ENCODE measurements at regions not wholly inside any gene's neighbourhood (a gene's known extent, or its start where the extent isn't known, plus 50 kb on each side); places are given as distances from the start of the nearest gene placed in this dataset.
"Not testable (repeated sequence)": the region's sequence is repeated elsewhere in the genome, so short reads cannot be mapped to it uniquely, and the experiment has no call there.

DNA sequence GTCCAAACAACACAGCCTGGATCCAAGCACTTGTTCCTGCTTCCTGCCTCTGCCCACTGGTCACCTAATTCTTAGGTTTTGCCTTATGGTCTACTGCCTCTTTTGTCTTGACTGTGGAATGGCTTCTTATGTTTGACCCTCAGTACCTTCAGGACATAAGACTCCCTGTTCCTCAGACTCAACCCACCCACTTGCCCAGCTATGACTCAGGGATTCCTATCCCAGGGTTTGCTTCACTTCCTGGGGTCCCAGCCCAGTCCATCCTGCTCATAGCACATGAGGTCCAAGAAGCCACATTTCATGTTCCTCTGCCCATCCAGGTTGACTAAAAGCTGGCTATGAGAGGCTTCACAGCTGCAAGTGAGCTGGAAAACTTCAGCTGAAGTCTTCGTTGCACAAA, 320.9 kb upstream of the CDH5 start:
- ATAC-seq: no peak
- intact Hi-C loops (cut with DNase I): no loop called here
- no peak for DNase-seq

DNA sequence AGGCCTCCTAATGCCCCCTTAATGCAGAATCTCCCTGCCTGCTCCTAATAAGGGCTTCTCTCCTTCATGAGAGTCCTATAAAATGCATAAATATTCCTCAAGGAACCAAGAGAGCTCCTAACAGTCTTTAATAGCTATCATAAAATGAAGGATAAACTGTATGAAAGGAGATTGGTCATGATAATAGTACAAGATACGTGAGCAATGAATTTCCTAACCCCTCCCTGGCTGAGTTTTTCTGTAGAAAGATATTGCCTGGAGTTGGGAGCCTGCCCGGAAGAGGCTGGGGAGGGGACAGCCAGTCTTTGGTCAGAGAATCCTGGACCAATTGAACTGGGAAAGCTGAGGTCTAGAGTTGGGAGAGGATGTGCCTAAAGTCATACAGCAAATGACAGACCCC, 321.9 kb upstream of the CDH5 start:
- intact Hi-C loops (cut with DNase I): no loop called here
- DNase-seq (no peak), ATAC-seq (no peak)

DNA sequence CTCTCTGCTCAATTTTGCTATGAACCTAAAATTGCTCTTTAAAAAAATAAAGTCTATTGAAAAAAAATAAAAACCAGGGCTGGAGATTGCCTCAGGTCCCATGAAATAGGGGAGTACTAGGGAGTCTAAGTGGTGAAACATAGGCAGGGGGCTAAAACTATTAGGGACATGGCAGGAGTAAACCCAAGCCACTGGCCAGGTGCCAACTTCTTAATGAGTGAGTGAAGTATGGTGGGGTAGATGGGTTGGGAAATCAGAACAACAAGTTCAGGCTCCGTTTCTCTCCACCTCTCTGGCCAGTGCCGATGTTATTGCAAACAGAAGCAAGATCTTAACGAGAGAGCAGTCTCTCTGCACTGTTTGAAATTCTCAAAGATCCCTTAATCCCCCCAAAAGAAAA, 322.4 kb upstream of the CDH5 start:
- ATAC-seq: no peak

DNA sequence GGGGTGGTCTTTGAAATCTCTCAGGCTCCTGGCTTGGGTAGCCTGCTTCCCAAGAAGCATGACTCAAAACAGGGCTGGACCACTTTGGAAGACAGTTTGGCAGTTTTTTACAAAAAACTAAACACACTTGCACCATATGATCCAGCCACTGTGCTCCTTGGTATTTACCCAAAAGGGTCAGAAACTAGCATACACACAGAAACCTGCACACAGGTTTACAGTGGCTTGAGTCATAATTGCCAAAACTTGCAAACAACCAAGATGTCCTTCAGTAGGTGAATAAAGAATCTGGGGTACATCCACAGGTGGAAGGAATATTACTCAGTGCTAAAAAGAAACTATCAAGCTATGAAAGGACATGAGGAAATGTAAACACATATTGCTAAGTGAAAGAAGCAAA, 323.2 kb upstream of the CDH5 start:
- ATAC-seq: no peak
- no peak for DNase-seq
- intact Hi-C loops (cut with DNase I): no loop called here

More for the DNA sequence above, 322.4 kb upstream of the CDH5 start:
- no peak for DNase-seq
- intact Hi-C loops (cut with DNase I): no loop called here

DNA sequence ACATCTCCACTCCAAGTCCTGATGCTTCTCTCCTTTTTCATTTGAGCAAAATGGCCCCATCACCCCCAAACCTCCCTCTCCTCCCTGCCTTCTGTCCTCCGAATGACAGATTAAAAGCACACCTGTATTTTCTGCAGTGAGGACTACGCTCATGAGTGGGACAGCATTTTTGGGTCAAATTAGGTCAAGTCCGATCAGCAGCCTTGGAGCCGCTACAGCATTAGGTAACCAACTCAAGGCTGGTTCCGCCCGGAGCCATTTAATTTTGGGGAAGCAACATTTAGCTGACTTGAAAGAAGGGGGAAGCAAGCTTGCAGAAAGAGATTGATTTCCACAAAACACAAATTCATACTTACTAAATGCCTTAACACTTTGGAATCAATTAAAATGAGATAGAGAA, 324.1 kb upstream of the CDH5 start:
- DNase-seq: no peak
- no peak for ATAC-seq
- intact Hi-C loops (cut with DNase I): no loop called here

DNA sequence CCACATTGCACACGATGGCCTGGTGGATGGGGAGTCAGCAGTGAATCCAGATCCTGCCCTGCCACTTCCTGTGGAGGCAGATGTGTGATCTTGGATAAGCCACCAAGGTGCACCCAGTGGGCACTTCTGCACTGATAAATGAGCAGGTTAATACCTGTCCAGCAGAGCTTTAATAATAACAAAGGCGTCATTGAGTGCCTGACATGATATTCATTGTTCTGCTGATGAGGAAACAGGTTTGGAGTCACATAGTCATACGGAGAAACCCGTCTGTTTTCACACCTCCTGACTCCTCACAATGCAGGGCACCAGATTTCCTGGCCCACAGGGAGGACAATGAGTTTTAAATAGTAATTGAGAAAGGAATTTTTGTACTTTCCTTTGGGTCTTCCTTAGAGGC, 324.6 kb upstream of the CDH5 start:
- DNase-seq: no peak
- ATAC-seq: no peak
- intact Hi-C loops (cut with DNase I): no loop called here

DNA sequence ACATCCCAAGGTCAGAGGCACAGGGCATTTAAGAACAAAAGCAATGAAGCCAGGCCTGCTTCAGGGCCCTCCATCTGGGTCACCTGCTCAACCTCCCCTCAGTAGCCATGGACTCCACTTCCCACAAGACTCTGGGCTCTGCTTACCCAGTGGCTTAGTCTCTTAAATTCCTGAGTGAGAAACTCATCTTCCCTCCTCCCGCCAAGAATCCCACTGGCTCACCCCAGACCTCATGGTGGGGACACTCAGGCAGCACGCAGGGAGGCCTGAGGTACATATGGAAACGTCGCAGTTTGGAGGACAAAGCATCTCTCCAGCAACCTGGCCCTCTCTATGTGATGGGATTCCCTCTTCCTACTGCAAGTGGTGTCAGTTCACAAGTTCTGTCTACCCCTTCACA, 326.7 kb upstream of the CDH5 start:
- DNase-seq: no peak

DNA sequence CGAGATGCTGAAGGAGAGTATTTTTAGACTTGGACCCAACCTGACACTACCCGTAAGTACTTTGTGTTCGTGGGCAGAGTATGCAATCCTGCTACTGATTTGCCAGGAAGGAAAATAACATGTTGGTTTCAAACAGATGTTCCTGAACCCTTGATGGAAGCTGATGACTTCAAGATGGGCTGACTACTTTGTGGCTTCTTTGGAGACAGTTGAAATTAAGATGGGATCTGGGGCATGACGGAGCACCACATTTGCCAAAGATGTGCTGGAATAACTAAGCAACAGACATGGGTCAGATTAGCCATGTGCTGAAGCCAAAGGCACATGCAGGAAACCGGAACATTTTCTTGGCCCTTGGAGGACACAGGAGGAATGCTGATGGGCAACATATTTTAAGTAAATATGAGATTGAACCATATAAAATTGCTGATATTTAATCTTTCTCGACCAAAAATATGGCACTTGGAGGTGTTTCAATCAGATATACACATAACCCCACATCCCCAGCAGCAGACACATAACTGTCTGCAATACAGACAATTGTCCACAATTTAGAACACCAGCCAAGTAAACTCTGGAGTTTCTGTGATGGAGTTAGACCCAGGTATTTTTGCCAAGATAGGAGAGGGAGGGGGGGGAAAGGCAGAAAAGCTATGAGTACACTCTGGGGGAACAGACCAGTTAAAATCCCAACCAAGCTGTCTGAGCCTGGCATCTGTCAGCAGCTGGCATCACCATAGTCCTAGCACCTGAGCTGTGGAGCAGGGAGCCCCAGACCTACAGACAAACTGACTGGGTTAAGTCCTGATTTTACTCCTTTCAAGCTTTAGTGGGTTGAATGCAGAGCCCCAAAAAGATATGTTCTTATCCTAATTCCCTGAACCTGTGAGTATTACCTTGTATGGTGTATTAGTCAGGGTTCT, 329.4 kb upstream of the CDH5 start:
- ATAC-seq: peak; percentile 39 to 57
- intact Hi-C loops (cut with DNase I): no loop called here
- DNase-seq: no peak

More for the DNA sequence above, 326.7 kb upstream of the CDH5 start:
- ATAC-seq: no peak
- intact Hi-C loops (cut with DNase I): no loop called here

DNA sequence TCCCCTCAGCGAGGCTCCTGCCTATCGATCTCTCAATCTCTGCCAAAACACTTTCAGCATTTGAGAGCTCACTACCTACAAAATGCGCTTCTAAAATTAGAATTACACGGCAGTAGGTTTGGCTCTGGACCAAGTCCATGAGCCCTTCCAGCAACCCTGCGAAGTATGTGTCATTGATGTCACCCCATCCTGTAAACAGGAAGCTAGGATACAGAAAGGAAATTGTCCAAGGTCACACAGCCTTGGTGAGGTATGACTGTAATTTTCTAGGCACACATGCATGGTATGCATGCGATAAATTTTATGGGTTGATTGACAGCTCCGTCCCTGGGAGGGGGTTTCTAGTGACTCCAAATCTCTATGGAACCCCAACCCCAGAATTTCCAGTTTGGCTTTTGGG, 330.3 kb upstream of the CDH5 start:
- peak; percentile 30 for DNase-seq
- peak; percentile 75 to 78 for ATAC-seq
- intact Hi-C loops (cut with DNase I): no loop called here

DNA sequence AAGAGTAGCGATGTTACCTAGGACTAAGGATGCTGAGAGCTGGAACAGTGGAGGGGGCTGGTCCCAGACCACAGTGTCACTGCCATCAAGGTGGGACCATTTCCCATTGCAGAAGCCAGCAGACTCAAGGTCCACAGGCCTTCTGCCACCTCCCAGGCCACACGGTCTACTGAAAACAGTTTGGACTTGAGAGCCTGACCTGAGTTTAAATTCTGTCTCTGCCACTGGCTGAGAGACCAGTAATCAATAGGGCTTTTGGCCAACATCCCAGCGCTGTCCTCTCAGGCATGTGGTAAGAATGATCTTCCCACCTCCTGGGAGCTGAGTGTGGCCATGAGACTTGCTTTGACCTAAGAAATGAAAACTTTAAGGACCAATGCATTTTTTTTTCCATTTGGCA, 331.4 kb upstream of the CDH5 start:
- DNase-seq (no peak), ATAC-seq (no peak)
- intact Hi-C loops (cut with DNase I): no loop called here

DNA sequence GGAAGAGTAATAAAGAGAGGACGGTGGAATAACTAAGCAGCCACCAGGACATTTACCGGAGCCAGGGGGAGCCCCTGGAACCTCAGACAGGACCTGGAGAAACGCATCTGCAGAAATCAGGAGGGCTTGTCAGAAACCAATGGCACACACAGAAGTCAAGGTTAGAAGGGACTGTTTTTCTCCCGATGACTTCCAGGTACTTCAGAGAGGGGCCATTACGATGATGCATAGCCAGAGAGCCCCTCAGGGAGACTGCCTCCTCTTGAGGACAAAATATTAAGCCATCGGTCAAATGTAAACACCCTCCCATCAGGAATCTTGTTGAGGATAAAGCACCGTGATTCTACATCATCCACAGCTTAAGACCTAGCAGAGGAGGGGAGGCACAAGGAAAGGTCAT, 333.6 kb upstream of the CDH5 start:
- intact Hi-C loops (cut with DNase I): no loop called here

DNA sequence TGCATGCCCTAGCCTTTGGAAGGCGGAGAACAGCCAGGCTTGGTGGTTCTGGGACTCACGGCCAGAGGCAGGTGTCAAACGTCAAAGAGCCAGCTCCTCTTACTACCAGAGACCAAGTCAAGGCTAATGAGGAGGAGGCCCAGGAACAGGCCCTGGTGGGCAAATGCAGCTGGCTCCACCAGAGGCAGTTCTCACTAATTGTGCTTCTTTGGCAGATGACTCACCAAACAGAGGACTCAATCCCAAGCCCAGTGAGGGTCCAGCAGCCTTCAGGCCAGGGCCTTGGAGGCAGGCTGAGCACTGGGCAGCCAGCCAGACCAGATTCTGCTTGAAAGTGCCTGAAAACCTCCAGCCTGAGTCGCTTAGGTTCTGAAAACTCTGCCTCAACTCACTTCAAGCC, 336.5 kb upstream of the CDH5 start:
- DNase-seq (no peak), ATAC-seq (no peak)
- intact Hi-C loops (cut with DNase I): no loop called here

More for the DNA sequence above, 333.6 kb upstream of the CDH5 start:
- no peak for DNase-seq
- no peak for ATAC-seq

DNA sequence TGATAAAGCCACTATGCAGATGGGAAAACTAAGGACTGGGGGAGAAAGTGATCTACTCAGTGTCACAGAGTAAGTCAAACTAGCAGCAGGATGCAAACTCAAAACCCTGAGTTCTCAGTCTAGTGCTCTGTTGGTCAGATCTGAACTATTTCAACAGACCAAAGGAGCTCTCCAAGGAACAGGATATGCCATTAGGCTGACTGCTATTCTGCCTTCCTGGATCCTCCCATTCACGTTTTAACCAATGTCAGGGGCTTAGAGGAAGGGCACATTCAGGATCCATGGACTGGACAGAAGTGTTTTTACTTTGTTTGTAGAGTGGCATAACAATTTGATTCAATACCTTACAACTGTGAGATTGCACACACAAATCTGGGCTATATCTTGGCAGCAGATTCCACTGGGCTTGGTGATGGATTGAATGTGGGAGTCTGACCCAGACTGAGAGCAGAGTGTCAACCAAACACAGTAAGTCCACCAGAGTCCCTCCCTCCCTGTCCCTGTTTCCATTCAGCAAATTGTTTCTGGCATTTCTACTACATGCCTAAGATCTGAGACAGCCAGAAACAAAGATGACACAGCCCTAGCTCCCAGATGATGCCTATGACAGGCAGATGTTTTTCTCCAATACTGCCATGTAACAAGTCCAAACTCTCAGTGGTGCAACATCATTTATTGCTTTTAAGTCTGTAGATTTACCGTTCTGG, 337.8 kb upstream of the CDH5 start:
- intact Hi-C loops (cut with DNase I): no loop called here
- no peak for DNase-seq

DNA sequence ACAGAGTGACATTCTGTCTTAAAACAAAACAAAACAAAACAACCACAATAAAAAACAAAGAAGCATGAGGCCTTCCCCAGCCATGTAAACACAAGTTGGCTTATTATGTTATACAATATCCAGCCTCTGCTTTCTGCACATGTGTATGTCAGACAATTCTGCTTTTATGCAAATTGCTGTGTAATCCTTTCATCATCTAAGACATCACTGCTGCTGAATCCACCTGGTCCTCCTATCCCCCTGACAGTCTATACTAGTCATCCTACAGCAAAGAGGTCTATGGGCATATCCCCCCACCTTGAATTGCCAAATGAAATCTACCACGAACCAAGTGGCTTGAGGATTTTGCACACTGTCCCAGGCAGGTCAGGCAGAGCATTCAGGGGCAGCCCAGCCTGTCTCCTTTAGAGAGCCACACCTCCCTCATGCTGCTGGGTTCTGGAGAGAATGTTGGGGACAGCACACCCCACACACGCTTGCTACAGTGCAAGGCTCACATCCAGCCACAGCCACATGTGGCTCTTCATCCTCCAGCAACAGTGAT, 339.6 kb upstream of the CDH5 start:
- intact Hi-C loops (cut with DNase I): no loop called here
- DNase-seq (no peak), ATAC-seq (no peak)

More for the DNA sequence above, 337.8 kb upstream of the CDH5 start:
- peak; percentile 74 to 78 for ATAC-seq

DNA sequence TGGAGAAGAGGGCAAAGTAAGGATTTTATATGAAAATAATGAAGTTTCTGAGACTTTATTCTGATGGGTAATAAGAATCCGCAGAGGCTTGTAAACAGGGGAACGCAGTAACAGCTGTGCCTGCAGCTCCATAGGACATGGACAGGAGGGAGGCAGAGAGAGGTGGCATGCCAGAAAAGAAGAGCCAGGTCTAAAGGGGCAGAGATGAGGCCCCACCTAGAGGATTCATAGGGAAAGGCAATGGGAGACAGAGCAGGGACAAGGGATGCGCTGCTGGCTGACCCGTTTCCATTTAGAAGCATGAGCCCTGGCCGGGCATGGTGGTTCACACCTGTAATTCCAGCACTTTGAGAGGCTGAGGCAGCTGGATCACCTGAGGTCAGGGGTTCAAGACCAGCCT, 340.3 kb upstream of the CDH5 start:
- DNase-seq (no peak), ATAC-seq (peak; percentile 46 to 57)
- intact Hi-C loops (cut with DNase I): no loop called here

DNA sequence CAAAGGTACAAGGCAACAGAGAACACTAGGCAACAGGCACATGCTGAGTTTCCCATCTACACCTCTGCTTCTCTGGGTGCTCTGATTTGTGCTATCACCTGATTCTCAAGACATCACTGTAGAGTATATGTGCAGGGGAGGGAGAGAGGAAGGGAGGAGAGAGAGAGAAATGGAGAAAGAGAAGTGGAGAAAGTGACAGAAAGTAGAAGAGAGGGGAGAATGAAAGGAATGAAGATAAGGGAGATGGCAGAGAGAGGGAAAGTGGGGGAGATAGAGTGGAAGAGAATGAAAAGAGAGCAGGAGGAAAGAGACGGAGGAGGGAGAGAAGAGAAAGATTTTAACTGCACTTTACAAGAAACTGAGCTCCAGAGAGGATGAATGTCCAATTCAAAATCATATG, 340.7 kb upstream of the CDH5 start:
- no peak for DNase-seq
- intact Hi-C loops (cut with DNase I): no loop called here
- ATAC-seq: no peak

DNA sequence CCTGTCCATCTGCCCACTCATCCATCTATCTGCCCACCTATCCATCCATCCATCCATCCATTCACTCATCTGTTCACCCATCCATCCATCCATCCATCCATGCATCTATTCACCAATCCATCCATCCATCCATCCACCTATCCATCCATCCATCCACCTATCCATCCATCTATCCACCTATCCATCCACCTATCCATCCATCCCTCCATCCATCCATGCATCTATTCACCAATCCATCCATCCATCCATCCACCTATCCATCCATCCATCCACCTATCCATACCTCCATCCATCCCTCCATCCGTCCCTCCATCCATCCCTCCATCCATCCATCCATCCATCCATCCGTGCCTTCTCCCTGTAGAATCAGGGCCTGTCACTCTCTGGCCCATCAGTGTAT, 341.9 kb upstream of the CDH5 start:
- ATAC-seq; DNase-seq; intact Hi-C loops (cut with DNase I): not testable (repeated sequence)

DNA sequence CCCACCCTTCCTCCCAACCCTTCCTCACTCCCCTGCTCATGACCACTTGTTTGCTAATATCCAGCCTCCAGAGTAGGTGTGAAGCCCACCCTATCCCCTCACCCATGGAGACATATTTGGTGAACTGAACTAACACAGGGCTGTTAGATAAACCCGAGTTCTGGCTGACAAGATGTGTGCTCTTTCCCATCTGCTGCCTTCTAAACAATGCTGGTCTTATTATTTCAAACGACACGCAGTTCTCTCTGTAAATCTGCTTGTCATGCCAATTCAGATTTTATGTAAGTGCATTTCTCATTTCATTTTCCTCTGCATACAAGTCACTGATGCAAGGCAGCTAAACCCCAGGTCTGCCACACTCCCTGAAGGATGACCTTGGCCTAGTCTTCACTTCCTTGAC, 343.0 kb upstream of the CDH5 start:
- ATAC-seq: no peak
- DNase-seq: no peak
- intact Hi-C loops (cut with DNase I): no loop called here

DNA sequence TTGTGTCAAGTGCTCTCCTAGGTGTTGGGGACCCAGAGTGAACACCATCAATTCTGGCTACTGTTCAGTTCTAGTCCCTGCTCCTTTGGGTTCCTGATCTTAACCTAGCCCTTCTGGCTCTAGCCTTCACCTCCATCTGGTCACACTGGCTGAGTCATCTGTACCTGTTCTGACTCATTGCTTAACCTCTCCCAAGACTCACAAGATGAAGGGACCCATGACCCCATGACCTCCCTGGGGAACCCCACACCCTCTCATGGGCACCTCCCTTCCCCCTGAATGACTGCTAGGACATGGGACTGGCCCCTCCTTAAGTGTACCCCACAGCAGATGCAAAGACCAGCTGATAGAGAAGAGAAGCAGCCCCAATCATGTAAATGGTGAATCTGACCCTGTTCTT, 345.8 kb upstream of the CDH5 start:
- ATAC-seq (peak in 1 of 2 donors; percentile 69), DNase-seq (no peak)
- intact Hi-C loops (cut with DNase I): no loop called here

DNA sequence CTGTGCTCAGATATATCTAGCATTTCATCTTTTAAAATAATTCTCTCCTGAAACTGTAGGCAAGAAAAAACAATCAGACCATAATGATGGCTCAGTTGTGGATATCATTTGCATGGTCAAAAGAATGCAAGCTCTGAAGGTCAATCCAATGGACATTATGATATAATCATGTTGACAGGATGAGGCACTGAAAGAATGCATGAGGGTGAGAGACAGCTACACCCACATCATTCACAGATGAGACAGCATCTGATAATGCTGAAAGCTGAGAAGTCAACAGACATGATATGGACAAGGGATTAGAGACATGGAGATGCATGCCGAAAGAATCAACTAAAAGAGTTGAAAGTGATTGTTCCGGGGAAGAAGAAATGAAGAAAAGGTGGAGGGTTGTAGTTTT, 346.4 kb upstream of the CDH5 start:
- DNase-seq (no peak), ATAC-seq (peak in 1 of 2 donors; percentile 35)
- intact Hi-C loops (cut with DNase I): no loop called here
